HUES64 (cell line): ENCODE measurements at regions not wholly inside any gene's neighbourhood (a gene's known extent, or its start where the extent isn't known, plus 50 kb on each side); places are given as distances from the start of the nearest gene placed in this dataset.
"Not testable (repeated sequence)": the region's sequence is repeated elsewhere in the genome, so short reads cannot be mapped to it uniquely, and the experiment has no call there.

ENCODE experiments used
- H3K27ac ChIP-seq: 2 replicates; pipeline ENCODE4 v1.7.0; 2013; ENCODE audit warnings: low read depth, low read length, inconsistent platforms
- H3K27me3 ChIP-seq: 2 replicates; pipeline ENCODE4 v1.6.1; 2013; ENCODE audit warnings: mild to moderate bottlenecking, low read length; ENCODE audit not compliant: insufficient read depth
- H3K36me3 ChIP-seq: 2 replicates; pipeline ENCODE4 v1.6.1; 2013; ENCODE audit warnings: mild to moderate bottlenecking, low read length; ENCODE audit not compliant: insufficient read depth
- H3K4me1 ChIP-seq: 2 replicates; pipeline ENCODE4 v1.6.1; 2013; ENCODE audit warnings: mild to moderate bottlenecking, low read length, moderate library complexity; ENCODE audit not compliant: insufficient read depth
- H3K4me3 ChIP-seq: 2 replicates; pipeline ENCODE4 v1.5.1; 2013; ENCODE audit warnings: mild to moderate bottlenecking, low read length, moderate library complexity
- H3K9ac ChIP-seq: 2 replicates; pipeline ENCODE4 v1.6.1; 2013; ENCODE audit warnings: mild to moderate bottlenecking, low read depth, low read length
- H3K9me3 ChIP-seq: 2 replicates; pipeline ENCODE4 v1.6.1; 2013; ENCODE audit warnings: low read depth, low read length; ENCODE audit not compliant: insufficient read depth
- WGBS: fragments of 150-250, 120-280 bp; methylation state at CpG from one replicate; pipeline ENCODE4 v1.1.7; 2013; ENCODE audit warnings: missing lambda C conversion rate; 5-methylcytosine and 5-hydroxymethylcytosine counted together

DNA sequence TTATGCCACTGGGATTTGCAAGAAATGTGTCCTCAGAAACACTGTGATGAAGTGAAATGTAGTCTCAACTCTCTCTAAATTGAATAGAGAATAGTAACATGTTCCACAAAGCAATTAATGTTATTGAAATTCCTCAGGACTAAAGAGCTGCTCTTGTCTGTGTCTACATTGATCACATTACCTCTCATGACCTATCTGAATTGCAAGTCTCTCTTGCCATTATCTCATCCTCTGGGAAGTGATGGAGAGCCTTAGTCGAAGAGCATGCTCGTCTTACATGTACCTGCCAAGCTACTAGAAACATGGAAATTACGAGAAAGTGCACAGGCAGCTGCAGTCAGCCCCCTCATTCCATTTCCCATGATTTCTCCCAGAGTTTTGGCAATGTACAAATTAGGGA, 561.1 kb upstream of the ZNF804A start:
- 92% methylated on average over 3 of the region's 3 CpGs for WGBS
- Histone ChIP-seq H3K27ac (no peak overlapping the region), H3K9me3 (no peaks in the 10 kb centered on the region), H3K27me3 (no peaks in the 10 kb centered on the region), H3K4me1 (no peaks in the 10 kb centered on the region), H3K4me3 (no peak overlapping the region), H3K9ac (no peak overlapping the region), H3K36me3 (no peaks in the 10 kb centered on the region)

DNA sequence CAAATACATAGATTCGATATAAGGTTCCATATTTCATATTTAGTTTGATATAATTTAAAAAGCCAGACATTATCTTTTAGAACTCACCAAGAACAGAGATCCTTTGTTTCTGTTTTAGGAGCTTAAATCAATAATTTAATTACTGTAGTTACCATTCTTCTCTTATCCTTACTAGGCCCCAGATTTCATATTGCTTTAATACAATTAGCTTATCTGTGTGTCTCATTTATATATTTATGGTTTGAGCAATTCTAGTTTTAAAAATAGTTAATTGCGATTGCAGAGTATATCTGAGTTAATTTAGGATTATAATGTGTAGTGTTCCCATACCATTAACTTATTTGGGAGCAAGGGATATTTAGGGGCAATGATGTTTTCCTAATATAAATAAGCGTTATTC, 558.8 kb upstream of the ZNF804A start:
- H3K9ac ChIP-seq, result no peak overlapping the region
- no peaks in the 10 kb centered on the region for H3K9me3 ChIP-seq
- no peaks in the 10 kb centered on the region for H3K4me1 ChIP-seq
- no peaks in the 10 kb centered on the region for H3K36me3 ChIP-seq
- H3K27me3 ChIP-seq, result no peaks in the 10 kb centered on the region
- H3K27ac ChIP-seq, result no peak overlapping the region
- 100% methylated on average over 1 of the region's 3 CpGs for WGBS
- no peak overlapping the region for H3K4me3 ChIP-seq

DNA sequence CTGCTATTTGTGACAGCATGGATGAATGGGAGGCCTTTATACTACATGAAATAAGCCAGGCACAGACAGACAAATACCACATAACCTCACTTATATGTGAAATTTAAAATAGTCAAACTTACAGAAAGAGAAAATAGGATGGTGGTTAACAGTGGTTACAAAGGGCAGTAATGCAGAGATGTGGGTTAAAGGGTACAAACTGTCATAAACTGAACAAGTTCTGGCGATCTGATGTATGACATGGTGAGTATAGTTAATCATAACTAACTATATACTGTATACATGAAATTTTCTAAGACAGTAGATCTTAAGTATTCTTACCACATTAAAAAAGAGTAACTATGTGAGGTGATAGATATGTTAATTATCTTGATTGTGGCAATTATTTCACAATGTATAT, 558.1 kb upstream of the ZNF804A start:
- H3K27me3 ChIP-seq, result no peaks in the 10 kb centered on the region
- H3K36me3 ChIP-seq, result no peaks in the 10 kb centered on the region
- H3K9ac ChIP-seq, result no peak overlapping the region
- H3K4me3 ChIP-seq, result no peak overlapping the region
- WGBS, result no CpG with 5 or more reads among the region's 1 CpG
- H3K4me1 ChIP-seq, result no peaks in the 10 kb centered on the region
- no peaks in the 10 kb centered on the region for H3K9me3 ChIP-seq
- no peak overlapping the region for H3K27ac ChIP-seq

- Histone ChIP-seq H3K9me3 (no peaks in the 10 kb centered on the region), H3K4me1 (no peaks in the 10 kb centered on the region), H3K27ac (no peak overlapping the region), H3K4me3 (no peak overlapping the region), H3K9ac (no peak overlapping the region), H3K36me3 (no peaks in the 10 kb centered on the region), H3K27me3 (no peaks in the 10 kb centered on the region)
- 94% methylated on average over 2 of the region's 3 CpGs for whole genome bisulfite sequencing
Observed at GRCh38 chr2:184041077-184041476, 557.3 kb upstream of the ZNF804A start.

- no peaks in the 10 kb centered on the region for H3K4me1 ChIP-seq
- H3K9me3 ChIP-seq, result no peaks in the 10 kb centered on the region
- no peaks in the 10 kb centered on the region for H3K27me3 ChIP-seq
- H3K36me3 ChIP-seq, result no peaks in the 10 kb centered on the region
- H3K4me3 ChIP-seq, result no peak overlapping the region
- H3K9ac ChIP-seq, result no peak overlapping the region
- 94% methylated on average over 3 of the region's 4 CpGs for WGBS
- H3K27ac ChIP-seq, result no peak overlapping the region
Observed at GRCh38 chr2:184041777-184042176, 556.6 kb upstream of the ZNF804A start.

GRCh38 chr2:184047536-184047935, 550.8 kb upstream of the ZNF804A start:
- H3K27ac ChIP-seq, result no peak overlapping the region
- H3K36me3 ChIP-seq, result no peaks in the 10 kb centered on the region
- no peaks in the 10 kb centered on the region for H3K27me3 ChIP-seq
- no peaks in the 10 kb centered on the region for H3K4me1 ChIP-seq
- H3K4me3 ChIP-seq, result no peak overlapping the region
- no peak overlapping the region for H3K9ac ChIP-seq
- 87% methylated on average over 3 of the region's 3 CpGs for WGBS
- no peaks in the 10 kb centered on the region for H3K9me3 ChIP-seq

GRCh38 chr2:184049566-184049965, 548.8 kb upstream of the ZNF804A start:
- 93% methylated on average over 2 of the region's 2 CpGs for WGBS
- H3K9me3 ChIP-seq, result no peaks in the 10 kb centered on the region

DNA sequence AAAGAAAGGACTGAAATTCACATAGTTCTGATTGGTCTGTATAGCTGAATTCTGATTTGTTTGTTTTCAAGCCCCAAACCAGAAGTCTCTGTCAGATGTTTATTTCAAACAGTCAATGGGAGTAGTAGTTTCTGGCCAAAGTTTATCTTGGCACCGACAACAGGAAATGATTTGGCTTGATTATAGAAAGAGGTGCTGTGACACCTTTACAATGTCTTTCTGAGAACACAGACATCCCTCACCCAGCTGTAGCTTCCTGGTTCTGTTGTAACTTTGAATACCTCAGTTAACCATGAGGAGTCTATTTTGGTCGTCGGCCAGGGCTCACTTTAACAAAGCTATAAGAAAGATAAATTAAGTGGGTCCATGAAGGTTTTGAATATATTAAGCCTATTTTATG, 545.0 kb upstream of the ZNF804A start:
- H3K27ac ChIP-seq, result no peak overlapping the region
- no peak overlapping the region for H3K4me3 ChIP-seq
- H3K36me3 ChIP-seq, result no peaks in the 10 kb centered on the region
- no peaks in the 10 kb centered on the region for H3K9me3 ChIP-seq
- no peak overlapping the region for H3K9ac ChIP-seq
- H3K27me3 ChIP-seq, result no peaks in the 10 kb centered on the region
- no peaks in the 10 kb centered on the region for H3K4me1 ChIP-seq
- WGBS, result 92% methylated on average over 3 of the region's 3 CpGs

More at GRCh38 chr2:184049566-184049965, 548.8 kb upstream of the ZNF804A start:
- H3K27me3 ChIP-seq, result no peaks in the 10 kb centered on the region
- H3K4me3 ChIP-seq, result no peak overlapping the region
- no peaks in the 10 kb centered on the region for H3K36me3 ChIP-seq
- H3K9ac ChIP-seq, result no peak overlapping the region
- no peaks in the 10 kb centered on the region for H3K4me1 ChIP-seq
- no peak overlapping the region for H3K27ac ChIP-seq

DNA sequence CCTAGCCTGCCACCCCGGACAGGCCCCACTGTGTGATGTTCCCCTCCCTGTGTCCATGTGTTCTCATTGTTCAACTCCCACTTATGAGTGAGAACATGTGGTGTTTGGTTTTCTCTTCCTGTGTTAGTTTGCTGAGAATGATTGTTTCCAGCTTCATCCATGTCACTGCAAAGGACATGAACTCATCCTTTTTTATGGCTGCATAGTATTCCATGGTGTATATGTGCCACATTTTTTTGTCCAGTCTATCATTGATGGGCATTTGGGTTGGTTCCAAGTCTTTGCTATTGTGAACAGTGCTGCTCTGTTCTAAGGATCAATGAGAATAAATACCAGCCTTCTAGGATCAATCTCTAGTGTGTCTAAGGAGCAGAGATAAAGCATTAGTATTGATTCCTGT, 543.9 kb upstream of the ZNF804A start:
- H3K4me1 ChIP-seq, H3K36me3 ChIP-seq, H3K9me3 ChIP-seq, H3K4me3 ChIP-seq, H3K9ac ChIP-seq, H3K27ac ChIP-seq, H3K27me3 ChIP-seq: not testable (repeated sequence)
- 100% methylated on average over 1 of the region's 1 CpG for WGBS

DNA sequence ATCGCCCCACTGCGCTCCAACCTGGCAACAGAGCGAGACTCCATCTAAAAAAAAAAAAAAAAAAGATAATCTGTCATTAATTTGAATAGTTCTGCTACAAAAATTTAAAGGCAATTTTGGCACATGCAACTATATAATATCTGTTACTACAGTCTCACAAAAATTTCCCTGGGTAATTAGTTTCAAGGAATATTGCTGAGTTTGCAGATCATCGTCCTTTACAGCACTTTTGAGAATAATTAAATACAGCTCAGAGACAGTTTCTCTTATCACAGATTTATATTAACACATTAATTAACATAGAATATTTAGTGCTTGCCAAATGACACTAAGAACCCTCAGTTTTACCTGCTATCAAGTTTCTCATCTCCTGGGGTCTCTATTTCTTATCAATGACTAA, 540.4 kb upstream of the ZNF804A start:
- no peaks in the 10 kb centered on the region for H3K4me1 ChIP-seq
- no peaks in the 10 kb centered on the region for H3K27me3 ChIP-seq
- H3K4me3 ChIP-seq, result no peak overlapping the region
- 73% methylated on average over 3 of the region's 4 CpGs for WGBS
- no peak overlapping the region for H3K27ac ChIP-seq
- no peaks in the 10 kb centered on the region for H3K36me3 ChIP-seq
- no peak overlapping the region for H3K9ac ChIP-seq
- H3K9me3 ChIP-seq, result no peaks in the 10 kb centered on the region

- H3K4me1 ChIP-seq, H3K36me3 ChIP-seq, H3K4me3 ChIP-seq, H3K9me3 ChIP-seq, H3K27me3 ChIP-seq, H3K9ac ChIP-seq, H3K27ac ChIP-seq: not testable (repeated sequence)
- WGBS, result 95% methylated on average over 3 of the region's 3 CpGs
Observed at GRCh38 chr2:184060268-184060667, 538.1 kb upstream of the ZNF804A start.

DNA sequence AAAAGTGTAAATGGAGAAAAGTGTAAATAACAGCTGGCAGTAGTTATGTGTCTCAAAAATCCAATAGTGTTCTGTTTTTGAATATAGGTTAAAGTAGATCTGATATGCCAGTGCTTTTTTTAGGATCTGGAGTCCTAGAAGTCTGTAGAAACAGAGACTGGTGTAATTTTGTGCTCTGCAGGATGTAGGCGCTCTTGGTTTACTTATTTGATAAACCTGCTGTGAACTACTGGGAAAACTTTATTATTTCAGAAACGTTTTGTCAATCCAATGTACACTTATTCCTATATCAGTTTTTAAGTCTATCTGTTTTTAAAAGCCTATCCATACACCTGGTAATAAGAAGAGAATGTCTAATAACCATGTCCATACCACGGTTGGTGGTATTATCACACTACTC, 530.8 kb upstream of the ZNF804A start:
- Histone ChIP-seq H3K9me3 (no peaks in the 10 kb centered on the region), H3K27ac (no peak overlapping the region), H3K4me3 (no peak overlapping the region), H3K9ac (no peak overlapping the region), H3K36me3 (no peaks in the 10 kb centered on the region), H3K4me1 (peaks cover 6% of the 10 kb centered on the region), H3K27me3 (no peaks in the 10 kb centered on the region)
- WGBS, result 100% methylated on average over 2 of the region's 3 CpGs
